BJ (cell line): ENCODE measurements at regions not wholly inside any gene's neighbourhood (a gene's known extent, or its start where the extent isn't known, plus 50 kb on each side); places are given as distances from the start of the nearest gene placed in this dataset.

ENCODE experiments used
- CTCF ChIA-PET: fragments of 350-600 bp; formaldehyde crosslinking; extraction: SDS; loops from one replicate; lab custom pipeline; 2021; ENCODE audit warnings: antibody characterized with exemption, inconsistent platforms; lab: Yijun Ruan, JAX
- POLR2A ChIA-PET: fragments of 300-600 bp; sonication (Branson Sonifier 250); formaldehyde crosslinking; extraction: SDS; loops from one replicate; lab custom pipeline; 2021; ENCODE audit warnings: antibody characterized with exemption; lab: Charles Lee
- DNase-seq: peaks from one replicate; pipeline ENCODE4 v3.0.0-alpha.2; 2011; ENCODE audit warnings: low read depth
- H3K27me3 ChIP-seq: 2 replicates; pipeline ENCODE4 v1.6.0; 2011; ENCODE audit warnings: low read length; ENCODE audit not compliant: control insufficient read depth, insufficient read depth
- H3K36me3 ChIP-seq: 2 replicates; pipeline ENCODE4 v1.5.1; 2011; ENCODE audit warnings: low read length; ENCODE audit not compliant: control insufficient read depth, insufficient read depth
- H3K4me3 ChIP-seq: 2 replicates; pipeline ENCODE4 v1.5.1; 2011; ENCODE audit warnings: low read depth, mild to moderate bottlenecking, control low read depth, low read length
- CTCF ChIP-seq: IDR thresholded peaks from 2 replicates; pipeline ENCODE4 v1.5.1; 2011; ENCODE audit warnings: low read depth, mild to moderate bottlenecking, control low read depth, inconsistent platforms, low read length, moderate library complexity; ENCODE audit not compliant: insufficient read depth

- Histone ChIP-seq H3K36me3 (no peaks in the 10 kb centered on the region), H3K4me3 (no peak overlapping the region), H3K27me3 (no peaks in the 10 kb centered on the region)
- ChIA-PET POLR2A (no interaction called here), CTCF (no interaction called here)
- no peak for TF ChIP-seq CTCF
- DNase-seq, result no peak
Observed at GRCh38 chr1:199719156-199719842, 308.2 kb upstream of the NR5A2 start.

GRCh38 chr1:199720496-199720895 lies 307.0 kb upstream of the NR5A2 start:
- ChIA-PET POLR2A (no interaction called here), CTCF (no interaction called here)
- no peak overlapping the region for H3K4me3 ChIP-seq
- H3K27me3 ChIP-seq, result no peaks in the 10 kb centered on the region
- no peak for TF ChIP-seq CTCF
- DNase-seq, result no peak
- no peaks in the 10 kb centered on the region for H3K36me3 ChIP-seq

GRCh38 chr1:199721001-199721400 lies 306.5 kb upstream of the NR5A2 start:
- Histone ChIP-seq H3K36me3 (no peaks in the 10 kb centered on the region), H3K4me3 (no peak overlapping the region), H3K27me3 (no peaks in the 10 kb centered on the region)
- no peak for TF ChIP-seq CTCF
- ChIA-PET CTCF (no interaction called here), POLR2A (no interaction called here)
- DNase-seq, result no peak

GRCh38 chr1:199723250-199723956 lies 304.1 kb upstream of the NR5A2 start:
- POLR2A ChIA-PET, result no interaction called here
- CTCF ChIA-PET, result no interaction called here

More at GRCh38 chr1:199723250-199723956, 304.1 kb upstream of the NR5A2 start:
- Histone ChIP-seq H3K4me3 (no peak overlapping the region), H3K27me3 (no peaks in the 10 kb centered on the region), H3K36me3 (no peaks in the 10 kb centered on the region)
- DNase-seq, result no peak
- TF ChIP-seq CTCF, result no peak
